ENCODE measurements at regions not wholly inside any gene's neighbourhood (a gene's known extent, or its start where the extent isn't known, plus 50 kb on each side); places are given as distances from the start of the nearest gene placed in this dataset.

DNA sequence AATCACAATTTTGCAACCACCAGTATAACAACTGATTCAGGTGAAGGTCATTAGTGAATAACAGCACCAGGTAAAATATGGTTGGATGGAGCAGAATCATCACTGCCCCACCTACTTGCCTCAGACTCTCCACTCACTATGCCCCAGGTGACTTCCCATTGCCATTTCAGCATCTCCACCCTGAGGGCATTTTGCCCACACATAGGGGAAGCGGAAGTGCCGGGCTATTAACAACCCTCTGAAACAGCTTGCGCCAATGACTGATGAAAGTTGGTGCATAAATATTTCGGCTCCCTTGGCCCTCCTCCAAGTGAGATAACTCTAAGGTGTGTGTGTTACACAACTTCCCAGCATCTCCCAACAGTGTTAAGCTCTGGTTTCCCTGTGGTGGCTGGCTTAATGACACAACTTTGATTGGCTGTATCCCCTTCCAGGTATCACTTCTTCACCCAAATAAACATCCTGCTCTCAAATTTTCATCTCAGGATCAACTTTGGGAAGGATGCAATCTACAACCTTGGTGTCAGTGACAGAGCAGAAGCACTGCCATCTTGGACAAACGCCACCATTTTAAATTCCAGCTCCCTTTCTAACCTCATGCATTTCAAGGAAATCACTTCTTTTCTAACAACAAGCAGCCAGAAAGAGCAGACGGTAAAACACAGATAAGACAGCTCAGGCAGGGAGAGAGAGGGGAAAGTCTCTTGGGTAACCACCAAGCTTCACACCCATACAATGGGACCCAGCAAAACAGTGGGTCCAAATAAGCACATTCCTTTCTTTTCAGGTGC is 73.6 kb upstream of the PPP2R5C start (continued):
- TF ChIP-seq, protein P1, sequence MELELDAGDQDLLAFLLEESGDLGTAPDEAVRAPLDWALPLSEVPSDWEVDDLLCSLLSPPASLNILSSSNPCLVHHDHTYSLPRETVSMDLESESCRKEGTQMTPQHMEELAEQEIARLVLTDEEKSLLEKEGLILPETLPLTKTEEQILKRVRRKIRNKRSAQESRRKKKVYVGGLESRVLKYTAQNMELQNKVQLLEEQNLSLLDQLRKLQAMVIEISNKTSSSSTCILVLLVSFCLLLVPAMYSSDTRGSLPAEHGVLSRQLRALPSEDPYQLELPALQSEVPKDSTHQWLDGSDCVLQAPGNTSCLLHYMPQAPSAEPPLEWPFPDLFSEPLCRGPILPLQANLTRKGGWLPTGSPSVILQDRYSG (tag; conservative IDR thresholded peaks at IDR 0.05; ENCODE audit: low read depth), result peak; percentile 71; the same call in 1 of the 2 replicates
- no peak for TF ChIP-seq EWSR1 (IDR thresholded peaks at IDR 0.05; ENCODE audit: borderline replicate concordance, low read depth, partially characterized antibody)
- no peak for TF ChIP-seq MAFF (IDR thresholded peaks at IDR 0.05; ENCODE audit: low read length)
- no peak for TF ChIP-seq GTF2E2 (tag; IDR thresholded peaks at IDR 0.05)
- TF ChIP-seq, protein P2, sequence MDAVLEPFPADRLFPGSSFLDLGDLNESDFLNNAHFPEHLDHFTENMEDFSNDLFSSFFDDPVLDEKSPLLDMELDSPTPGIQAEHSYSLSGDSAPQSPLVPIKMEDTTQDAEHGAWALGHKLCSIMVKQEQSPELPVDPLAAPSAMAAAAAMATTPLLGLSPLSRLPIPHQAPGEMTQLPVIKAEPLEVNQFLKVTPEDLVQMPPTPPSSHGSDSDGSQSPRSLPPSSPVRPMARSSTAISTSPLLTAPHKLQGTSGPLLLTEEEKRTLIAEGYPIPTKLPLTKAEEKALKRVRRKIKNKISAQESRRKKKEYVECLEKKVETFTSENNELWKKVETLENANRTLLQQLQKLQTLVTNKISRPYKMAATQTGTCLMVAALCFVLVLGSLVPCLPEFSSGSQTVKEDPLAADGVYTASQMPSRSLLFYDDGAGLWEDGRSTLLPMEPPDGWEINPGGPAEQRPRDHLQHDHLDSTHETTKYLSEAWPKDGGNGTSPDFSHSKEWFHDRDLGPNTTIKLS (IDR thresholded peaks at IDR 0.05; ENCODE audit: borderline replicate concordance, low read depth), result no peak
- TF ChIP-seq NELFE (IDR thresholded peaks at IDR 0.05; ENCODE audit: insufficient read depth, insufficient read length), result no peak
- no peak for TF ChIP-seq SPI1 (IDR thresholded peaks at IDR 0.05; ENCODE audit: borderline replicate concordance, low read depth, low read length)
- TF ChIP-seq, protein P3, sequence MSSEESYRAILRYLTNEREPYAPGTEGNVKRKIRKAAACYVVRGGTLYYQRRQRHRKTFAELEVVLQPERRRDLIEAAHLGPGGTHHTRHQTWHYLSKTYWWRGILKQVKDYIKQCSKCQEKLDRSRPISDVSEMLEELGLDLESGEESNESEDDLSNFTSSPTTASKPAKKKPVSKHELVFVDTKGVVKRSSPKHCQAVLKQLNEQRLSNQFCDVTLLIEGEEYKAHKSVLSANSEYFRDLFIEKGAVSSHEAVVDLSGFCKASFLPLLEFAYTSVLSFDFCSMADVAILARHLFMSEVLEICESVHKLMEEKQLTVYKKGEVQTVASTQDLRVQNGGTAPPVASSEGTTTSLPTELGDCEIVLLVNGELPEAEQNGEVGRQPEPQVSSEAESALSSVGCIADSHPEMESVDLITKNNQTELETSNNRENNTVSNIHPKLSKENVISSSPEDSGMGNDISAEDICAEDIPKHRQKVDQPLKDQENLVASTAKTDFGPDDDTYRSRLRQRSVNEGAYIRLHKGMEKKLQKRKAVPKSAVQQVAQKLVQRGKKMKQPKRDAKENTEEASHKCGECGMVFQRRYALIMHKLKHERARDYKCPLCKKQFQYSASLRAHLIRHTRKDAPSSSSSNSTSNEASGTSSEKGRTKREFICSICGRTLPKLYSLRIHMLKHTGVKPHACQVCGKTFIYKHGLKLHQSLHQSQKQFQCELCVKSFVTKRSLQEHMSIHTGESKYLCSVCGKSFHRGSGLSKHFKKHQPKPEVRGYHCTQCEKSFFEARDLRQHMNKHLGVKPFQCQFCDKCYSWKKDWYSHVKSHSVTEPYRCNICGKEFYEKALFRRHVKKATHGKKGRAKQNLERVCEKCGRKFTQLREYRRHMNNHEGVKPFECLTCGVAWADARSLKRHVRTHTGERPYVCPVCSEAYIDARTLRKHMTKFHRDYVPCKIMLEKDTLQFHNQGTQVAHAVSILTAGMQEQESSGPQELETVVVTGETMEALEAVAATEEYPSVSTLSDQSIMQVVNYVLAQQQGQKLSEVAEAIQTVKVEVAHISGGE (CRISPR knock-in tag; IDR thresholded peaks at IDR 0.05), result peak in 1 of 3 experiments; percentile 35; a peak in 1 of 6 replicates
- no peak for TF ChIP-seq POLR3A (IDR thresholded peaks at IDR 0.05; ENCODE audit: borderline replicate concordance, extremely low read depth, insufficient read depth, insufficient read length)
- no peak for TF ChIP-seq NONO (IDR thresholded peaks at IDR 0.05; ENCODE audit: low read depth in 2 of 2, low read length in 1 of 2)
- TF ChIP-seq ZKSCAN1 (IDR thresholded peaks at IDR 0.05; ENCODE audit: low read depth, low read length), result no peak
- no peak for TF ChIP-seq RBM17 (IDR thresholded peaks at IDR 0.05; ENCODE audit: borderline replicate concordance, low read depth, low read length)
- TF ChIP-seq JUNB (CRISPR knock-in tag; conservative IDR thresholded peaks at IDR 0.05), result no peak
- TF ChIP-seq HMGN3 (IDR thresholded peaks at IDR 0.05; ENCODE audit: borderline replicate concordance, extremely low read depth, insufficient read length, low read depth, low read length), result no peak
- 0 out of 2 replicates have a peak, but pooled peaks have one; percentile 13 for TF ChIP-seq EHMT2 (IDR thresholded peaks at IDR 0.05)
- TF ChIP-seq MTF1 (CRISPR knock-in tag; IDR thresholded peaks at IDR 0.05; ENCODE audit: borderline replicate concordance), result peak; percentile 92
- TF ChIP-seq, protein P4, sequence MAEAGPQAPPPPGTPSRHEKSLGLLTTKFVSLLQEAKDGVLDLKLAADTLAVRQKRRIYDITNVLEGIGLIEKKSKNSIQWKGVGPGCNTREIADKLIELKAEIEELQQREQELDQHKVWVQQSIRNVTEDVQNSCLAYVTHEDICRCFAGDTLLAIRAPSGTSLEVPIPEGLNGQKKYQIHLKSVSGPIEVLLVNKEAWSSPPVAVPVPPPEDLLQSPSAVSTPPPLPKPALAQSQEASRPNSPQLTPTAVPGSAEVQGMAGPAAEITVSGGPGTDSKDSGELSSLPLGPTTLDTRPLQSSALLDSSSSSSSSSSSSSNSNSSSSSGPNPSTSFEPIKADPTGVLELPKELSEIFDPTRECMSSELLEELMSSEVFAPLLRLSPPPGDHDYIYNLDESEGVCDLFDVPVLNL (CRISPR knock-in tag; IDR thresholded peaks at IDR 0.05; ENCODE audit: low read depth), result no peak

Data from K562 (cell line).